AG08395 (cell line): ENCODE measurements at regions not wholly inside any gene's neighbourhood (a gene's known extent, or its start where the extent isn't known, plus 50 kb on each side); places are given as distances from the start of the nearest gene placed in this dataset.
A peak's percentile ranks its signal among the peaks of the same experiment; 100 is the strongest.
"Not testable (repeated sequence)": the region's sequence is repeated elsewhere in the genome, so short reads cannot be mapped to it uniquely, and the experiment has no call there.

Experiments
- DNase-seq: peaks from one replicate; pipeline ENCODE4 v3.0.0; 2012; ENCODE audit warnings: mixed read lengths, low spot score

DNA sequence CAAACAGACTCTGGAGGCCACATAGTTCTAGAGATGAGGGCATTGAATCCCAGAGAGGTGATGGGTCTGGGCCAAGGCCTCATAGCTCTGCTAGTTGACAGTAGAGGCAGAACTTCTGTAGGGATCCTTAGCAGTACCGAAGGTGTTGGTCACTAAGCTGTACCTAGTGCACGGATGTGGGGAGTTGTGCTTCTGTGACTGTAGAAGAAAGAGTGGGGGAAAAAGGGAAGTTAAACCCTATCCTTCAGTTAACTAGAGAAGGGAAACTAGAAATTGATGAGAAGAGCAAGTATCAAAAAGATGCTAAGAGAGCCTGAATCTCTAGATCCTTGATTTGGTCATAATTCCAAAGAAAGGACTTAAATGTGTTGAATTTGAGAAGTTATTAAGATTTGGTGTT lies 186.7 kb downstream of the NFKBIZ start:
- no peak for DNase-seq

DNA sequence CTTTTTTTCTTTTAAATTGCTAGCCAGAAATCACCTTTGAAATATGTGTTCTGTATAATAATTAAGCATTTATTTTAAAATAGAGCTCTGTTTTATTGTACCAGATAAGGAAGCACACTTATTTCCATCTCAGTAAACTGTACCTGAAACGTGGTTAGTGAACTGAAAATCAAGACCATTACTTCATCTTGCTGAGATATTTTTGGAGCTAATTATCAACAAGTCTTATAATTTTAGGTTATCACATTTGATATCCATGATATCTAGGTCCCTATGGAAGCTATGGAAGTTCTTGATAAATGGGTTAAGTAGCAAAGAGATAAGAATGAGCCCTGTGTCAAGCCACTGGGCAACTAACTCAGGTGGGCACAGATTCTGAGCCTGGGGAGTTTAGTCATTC lies 187.2 kb downstream of the NFKBIZ start:
- no peak for DNase-seq

DNA sequence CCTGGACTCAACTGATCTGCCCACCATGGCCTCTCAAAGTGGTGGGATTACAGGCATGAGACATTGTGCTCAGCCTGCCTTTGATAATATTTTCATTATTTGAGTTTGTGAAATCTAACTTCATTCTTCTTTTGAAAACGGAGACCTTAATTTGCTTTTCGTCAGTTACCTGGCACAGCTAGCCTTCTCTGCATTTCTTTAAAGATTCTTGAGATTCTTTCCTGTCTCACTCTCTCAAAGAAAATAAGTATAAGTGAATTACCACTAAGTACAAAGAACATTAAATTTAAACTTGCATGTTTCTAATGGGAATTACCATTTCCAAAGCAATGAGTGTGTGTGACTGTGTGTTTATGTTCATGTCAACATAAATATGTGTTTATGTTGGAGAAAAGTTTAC lies 187.9 kb downstream of the NFKBIZ start:
- DNase-seq: no peak

DNA sequence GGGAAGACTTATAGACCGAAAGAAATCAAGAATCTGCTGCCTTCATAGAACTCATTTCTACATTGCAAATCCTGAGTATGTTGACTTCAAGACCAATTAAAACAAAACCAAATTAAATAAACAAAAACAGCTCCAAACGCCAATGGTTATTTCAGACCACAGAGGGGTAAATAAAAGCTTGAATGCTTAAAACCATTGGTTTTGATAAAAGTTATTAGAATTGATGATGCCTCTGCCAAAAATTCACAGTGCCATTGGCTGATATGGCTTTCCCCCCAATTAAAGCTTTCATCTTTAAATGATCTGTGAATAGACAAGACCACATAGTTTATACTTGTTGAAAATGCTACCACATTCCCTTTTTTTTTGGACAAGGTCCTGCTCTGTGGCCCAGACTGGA lies 188.5 kb downstream of the NFKBIZ start:
- no peak for DNase-seq

DNA sequence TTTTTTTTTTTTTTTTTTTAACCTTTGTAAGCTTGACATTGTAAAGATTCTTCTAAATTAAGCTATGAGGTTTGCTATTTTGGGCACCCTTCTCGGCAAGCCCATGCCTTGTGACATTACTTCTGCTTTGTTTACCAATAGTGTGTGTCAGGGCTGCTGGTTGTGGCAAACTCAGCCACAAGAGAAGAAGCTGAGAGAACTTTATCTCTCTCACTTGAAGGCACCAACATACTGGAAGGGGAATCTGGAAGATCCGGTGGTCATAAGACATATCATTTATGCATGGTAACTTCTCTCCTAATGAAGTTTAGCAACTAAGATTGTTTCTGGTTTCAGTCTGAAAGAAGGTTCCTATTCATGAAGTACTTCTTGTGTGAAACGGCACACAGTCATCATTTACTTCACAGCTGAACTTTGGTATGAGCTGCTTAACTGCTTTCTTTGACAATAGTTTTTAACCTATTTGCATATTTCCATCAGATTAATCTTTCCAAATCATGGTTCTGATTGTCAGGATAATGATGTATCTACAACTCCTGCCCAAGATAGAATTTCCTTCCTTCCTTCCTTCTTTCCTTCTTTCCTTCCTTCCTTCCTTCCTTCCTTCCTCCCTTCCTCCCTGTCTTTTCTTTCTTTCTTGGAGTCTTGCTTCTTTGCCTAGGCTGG lies 189.3 kb downstream of the NFKBIZ start:
- DNase-seq: no peak

DNA sequence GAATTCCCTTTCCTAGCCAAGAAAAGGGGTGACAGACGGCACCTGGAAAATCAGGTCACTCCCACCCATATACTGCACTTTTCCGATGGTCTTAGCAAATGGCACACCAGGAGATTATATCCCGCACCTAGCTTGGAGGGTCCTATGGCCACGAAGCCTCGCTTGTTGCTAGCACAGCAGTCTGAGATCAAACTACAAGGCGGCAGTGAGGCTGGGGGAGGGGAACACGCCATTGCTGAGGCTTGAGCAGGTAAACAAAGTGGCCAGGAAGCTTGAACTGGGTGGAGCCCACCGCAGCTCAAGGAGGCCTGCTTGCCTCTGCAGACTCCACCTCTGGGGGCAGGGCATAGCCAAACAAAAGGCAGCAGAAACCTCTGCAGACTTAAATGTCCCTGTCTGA lies 190.8 kb downstream of the NFKBIZ start:
- not testable (repeated sequence) for DNase-seq

DNA sequence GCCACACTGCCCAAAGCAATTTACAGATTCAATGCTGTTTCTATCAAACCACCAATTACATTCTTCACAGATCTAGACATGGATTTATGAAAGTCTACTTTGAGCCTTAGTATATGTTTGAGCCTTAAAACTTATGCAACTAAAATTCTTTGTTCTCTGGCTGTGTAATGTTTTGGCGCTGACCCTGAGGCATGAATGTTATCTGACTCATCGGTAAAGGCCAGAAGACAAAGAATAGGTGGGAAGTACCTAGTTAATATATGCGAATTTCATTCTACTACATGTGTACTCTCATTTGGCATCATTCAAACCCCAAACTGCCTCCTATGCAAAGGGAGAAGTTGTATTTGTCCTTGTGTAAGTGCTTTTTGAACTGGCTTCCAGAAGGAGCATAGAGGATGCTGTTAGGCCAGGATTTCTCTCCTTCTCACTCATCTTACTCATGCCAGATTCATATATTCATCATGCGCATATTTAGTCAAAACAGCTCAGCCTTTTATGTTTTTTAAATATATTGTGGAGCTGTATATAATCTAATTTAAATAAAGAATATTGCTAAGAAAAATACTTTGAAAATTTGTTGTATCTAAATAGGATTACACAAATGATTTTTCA lies 204.2 kb downstream of the NFKBIZ start:
- DNase-seq: peak; percentile 26

DNA sequence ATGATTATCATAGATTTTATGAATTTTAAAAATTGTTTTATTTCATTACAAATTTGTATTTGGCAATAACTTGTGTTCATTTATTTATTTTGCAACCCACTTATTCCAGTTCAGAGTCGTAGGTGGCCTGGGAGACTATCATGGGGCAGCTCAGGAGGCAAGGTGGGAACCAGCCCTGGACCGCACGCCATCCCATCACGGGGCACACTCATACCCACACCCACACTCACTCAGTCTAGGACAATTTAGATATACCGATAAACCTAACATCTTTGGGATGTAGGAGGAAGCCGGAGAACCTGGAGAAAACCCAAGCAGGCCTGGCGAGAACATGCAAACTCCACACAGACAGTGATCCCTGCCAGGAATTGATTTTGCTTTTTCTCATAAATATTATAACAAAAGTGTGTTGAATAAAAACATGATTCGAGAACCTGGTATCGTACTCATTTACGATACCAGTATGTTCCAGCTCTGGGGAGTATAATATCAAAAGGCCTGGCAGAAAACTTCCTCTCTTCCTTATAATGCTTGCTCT lies 205.3 kb downstream of the NFKBIZ start:
- DNase-seq: no peak

DNA sequence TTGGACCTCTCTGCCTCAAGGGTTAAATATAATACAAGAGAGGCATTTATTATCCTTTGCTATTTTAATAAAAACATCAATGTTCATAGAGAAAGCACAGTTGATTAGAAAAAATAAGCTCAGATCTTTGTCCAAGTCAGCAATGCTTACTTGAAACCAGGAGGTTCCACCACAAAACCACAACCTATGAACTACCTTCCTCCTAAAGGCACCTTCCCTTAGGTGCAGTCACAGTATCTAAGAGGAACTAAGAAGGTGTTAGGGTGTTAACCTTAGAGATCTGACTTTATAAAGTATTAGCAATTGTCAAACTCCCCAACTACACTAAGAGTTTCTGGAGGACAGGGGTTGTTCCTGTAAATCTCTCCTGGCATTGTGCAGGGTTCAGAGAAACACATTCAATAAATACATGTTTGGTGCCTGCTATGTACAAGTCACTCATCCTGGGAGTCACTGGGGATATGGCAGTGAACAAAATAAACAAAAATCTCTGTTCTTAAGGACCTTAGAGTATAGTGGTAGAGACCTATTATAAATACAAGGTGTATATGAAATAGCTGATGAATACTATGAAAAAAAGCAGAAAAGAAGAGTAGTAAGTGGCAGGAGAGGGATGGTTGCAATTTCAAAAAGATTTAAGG lies 208.6 kb downstream of the NFKBIZ start:
- no peak for DNase-seq

DNA sequence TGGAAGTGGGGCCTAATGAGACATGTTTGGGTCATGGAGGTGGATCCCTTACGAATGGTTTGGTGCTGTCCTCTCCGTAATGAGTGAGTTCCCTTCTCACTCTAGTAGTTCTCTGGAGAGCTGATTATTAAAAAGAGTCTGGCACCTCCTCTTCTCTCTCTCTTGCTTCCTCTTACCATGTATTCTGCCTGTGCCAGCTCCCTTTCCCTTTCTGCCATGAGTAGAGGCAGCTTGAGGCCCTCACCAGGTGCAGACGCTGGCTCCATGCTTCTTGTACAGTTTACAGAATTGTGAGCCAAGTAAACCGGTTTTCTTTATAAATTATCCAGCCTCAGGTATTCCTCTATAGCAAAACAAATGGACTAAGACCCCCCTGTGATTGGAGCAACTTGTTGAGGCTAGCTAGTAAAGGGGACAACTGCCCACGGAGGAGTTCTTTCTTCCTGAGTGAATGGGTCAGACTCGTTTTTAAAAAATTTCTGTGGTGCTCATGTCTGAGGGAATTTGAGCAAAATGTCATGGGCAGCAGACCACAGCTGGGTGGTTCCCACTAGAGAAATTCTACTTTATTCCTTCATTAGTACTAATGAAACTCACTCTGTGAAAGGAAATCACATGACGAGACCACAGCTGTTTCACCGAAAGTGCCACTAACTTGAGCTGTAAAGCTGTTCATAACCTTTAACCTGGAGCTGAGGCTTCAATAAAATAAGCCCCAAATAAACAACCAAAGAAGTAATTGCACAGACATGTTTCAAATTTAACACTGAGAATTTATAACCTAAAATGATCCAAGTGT lies 210.0 kb downstream of the NFKBIZ start:
- no peak for DNase-seq

DNA sequence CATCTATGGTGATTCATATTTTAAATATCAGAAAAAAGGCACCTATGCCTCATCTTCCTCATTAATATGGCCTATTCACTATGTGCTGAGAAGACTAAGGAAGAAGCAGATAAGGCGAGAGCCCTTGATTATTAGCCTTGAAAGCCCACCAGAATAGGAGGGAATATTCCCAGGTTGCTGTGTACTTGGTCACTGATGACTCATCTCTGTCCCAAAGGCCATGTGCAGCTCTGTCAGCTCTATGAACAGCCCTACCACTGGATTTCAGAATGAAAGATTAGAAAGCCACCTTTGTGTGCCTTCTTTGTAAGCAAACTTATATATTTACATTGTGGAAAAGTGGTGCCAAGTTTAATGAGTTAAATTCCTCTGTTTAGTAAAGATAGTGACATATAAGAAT lies 211.5 kb downstream of the NFKBIZ start:
- peak; percentile 22 for DNase-seq

DNA sequence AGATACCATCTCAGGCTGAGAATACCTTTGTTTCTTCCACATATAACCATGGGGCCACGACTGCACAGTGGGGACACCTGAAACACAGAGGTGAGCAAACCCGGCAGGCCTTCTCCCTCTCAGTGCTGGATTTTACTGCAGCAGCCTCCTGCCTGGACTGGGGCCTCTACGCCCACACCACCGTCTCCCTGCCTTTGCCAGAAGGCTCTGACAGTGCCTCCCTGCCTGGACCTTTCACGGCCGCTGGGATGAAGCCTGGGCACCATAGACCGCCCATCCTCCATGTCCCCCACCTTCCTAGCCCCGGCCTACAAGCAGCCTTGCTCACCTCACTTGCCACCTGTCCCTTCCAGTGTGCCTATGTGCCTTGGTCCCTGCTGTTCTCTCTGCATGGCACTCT lies 214.3 kb downstream of the NFKBIZ start:
- DNase-seq: no peak

DNA sequence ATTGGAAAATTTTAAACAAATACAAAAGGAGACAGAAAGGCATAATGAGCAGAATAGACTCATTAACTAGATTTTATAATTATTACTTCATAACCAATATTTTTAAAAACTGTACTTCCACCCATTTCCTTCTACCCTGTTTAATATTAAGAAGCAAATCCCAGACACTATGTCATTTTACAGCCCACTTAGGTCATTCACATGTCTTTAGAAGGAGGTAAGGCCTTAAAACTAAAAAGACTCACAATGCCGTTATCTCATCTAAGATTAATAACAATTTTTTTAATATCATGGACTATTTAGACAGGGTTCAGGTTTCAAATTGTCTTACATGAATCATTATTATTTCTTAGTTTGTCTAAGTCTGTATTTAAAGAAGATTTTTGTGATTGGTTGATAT lies 217.2 kb downstream of the NFKBIZ start:
- DNase-seq: no peak

DNA sequence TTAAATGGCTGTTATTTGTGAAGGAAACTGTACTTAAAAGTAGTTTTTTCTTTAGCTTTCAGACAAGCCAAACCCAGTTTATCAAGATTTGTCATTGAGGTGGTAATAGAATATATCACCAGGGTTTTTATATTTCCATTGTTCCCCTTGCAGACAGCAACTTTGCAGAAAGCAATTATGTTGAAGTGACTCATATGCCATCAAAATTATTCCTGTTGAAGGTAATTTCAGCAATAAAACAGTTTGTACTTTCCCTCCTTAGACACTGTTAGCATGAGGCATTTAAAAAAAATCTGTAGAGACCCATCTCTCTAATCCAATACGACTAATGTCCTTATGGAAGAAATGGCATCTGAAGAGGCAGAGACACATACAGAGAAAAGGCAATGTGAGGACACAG lies 219.0 kb downstream of the NFKBIZ start:
- DNase-seq: no peak

DNA sequence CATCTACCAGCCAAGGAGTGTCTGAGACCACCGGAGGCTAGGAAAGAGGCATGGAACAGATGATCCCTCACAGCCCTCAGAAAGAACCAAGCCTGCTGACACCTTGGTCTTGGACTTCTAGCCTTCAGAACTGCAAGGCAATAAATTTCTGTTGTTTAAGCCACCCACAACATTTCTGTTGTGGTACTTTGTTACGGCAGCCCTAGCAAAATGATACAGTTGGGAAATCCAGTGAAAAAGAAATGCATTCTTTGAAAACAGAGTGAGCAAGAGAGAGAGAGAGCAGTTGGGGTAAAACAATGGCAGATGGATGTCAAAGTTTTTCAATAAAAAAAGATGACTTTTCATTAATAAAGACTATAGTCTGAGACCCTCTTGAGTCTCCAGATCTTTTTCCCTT lies 219.4 kb downstream of the NFKBIZ start:
- no peak for DNase-seq

DNA sequence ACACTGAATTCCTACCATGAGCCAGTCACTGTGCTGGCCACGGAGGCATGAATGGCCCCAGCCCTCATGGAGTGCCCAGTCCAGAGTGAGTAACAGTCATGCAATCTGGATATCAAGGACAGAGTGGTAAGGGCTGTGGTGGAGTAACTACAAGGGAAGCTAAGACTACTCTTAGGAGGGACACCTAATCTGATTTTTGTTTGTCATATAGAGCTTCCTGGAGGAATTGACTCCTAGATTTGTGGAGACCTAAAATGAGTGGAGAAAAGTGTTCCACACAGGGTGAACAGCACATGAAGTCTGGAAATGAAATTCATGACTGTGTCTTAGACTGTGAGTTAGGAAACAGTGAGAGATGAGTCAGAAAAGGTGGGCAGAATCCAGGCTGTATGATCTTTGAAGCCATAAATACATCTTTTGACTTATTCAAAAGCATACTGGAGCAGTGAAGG lies 219.9 kb downstream of the NFKBIZ start:
- DNase-seq: peak; percentile 64

DNA sequence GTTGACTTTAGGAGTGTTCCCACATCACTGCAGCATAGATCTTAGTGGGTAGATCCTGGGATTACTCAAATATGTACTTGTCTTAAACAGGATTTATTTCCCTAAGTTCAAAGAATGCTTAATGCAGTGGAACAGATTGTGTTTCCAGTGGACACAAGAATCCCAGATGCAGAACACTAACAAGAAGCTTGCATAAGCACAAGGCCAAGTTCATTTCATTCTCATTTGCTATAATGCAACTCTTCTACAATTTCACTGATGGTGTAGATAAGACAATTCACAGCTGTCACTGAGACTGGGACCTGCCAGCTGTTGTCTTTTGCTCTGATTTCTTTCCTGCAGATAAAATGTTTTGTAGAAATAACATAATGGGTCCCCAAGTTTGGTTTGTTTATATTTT lies 225.6 kb downstream of the NFKBIZ start:
- DNase-seq: no peak

DNA sequence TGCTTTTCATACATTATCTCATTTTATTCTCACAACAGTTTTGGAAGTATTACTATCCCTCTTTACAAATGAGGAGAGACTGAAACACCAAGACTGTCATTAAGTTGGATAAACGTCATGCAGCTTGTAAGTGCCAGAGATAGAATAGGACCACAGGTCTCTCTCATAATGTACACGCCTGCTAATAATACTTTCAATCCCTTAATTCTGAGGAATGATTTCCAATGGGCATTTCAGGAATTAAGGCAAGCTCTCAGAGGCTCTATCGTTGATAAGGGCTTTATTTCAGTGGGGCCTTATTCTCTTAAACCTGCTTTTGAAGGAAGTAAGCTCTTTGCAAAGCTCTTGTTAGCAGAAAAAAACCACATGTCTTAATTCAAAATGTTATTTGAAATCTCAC lies 229.1 kb downstream of the NFKBIZ start:
- DNase-seq: no peak

DNA sequence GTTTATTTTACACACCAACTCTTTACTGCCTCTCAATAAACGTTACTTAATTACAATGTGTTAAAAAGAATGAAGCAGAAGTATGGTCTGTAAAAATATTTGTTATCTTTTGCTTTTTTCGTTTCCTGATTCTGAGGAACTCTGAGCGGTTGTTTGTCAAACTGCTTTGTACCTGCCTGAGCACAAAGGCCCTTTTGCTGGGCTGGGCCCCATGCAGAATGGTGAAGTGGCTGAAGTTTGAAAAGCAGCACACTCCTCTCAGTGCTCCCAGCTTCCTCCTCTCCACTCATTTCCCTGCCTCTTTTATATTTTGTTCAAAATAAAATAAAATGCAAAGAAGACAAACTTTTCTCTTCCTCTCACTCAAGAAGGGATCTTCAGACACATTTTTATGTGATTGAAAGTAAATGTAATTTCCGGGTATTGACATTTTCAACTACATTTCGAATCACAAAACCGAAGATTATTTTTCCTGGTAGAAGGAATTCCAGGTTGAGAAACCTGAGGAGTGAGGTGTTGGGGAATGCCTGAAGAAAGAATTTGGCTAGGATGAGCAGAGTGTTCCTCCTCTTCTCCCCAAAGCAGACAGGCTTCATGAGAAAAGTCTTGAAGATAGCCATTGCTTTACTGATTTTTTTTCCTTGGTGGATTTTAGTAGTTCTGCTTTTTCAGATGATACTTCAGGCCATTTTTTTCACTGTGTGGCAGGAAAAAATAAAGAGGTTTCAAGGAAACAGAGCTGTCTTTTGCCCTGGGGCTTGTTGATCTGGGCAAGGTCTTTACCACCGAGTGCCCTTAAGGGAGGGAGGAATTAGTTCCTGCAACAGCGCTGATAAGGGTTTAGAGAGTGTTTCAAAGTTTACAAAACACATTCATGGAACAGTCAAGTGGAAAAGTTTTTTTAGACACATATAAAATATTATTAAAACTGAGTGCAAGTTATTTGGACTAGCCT lies 229.8 kb downstream of the NFKBIZ start:
- no peak for DNase-seq

DNA sequence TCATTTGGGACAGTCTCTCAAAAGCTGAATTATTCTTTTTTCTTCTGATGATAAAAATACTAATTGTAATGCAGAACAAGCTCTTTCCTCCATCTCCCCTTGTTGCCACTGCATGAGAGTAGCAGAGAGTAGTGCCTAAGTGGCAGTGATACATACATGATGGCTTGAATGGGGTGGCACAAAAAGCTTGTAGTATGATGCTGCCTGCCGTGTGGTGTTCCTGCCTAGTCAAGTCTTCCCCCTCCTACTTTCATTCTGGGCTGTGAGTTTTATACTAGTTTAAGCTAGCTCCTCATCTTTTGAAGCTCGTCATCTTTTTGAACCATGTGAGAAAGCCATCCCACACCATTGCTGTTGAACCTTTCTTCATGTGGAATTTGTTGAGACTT lies 230.5 kb downstream of the NFKBIZ start:
- DNase-seq: no peak

DNA sequence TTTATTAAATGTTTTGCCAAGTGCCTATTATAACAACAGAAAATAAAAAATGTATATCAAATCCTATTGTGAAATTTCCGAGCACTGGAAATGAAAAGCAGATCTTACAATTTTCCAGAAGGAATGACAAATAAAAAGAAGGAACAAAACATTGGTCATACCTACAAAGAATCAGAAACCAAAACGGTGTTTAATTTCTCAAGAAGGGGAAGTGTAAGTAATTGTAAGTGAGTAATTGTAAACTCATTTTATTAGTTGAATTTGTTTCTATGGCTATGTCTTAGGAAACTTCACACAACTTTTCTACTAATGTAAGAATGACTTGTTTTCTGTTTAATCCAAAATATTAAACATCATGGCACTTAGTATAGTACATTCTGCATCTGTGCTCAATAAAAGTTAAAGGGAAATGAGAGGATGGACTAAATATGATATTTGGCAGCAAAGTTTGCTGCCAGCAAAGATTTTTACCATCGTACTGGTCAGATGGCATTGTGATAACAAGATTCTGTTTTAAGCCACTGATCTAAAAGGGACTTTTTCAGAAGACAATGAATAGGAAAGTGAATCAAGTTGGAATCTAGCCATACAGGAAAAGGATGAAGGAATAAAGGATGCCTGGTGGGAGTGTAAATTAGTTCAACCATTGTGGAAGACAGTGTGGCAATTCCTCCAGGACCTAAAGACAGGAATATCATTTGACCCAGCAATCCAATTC lies 232.4 kb downstream of the NFKBIZ start:
- DNase-seq: no peak
